H9 (cell line): ENCODE measurements at regions not wholly inside any gene's neighbourhood (a gene's known extent, or its start where the extent isn't known, plus 50 kb on each side); places are given as distances from the start of the nearest gene placed in this dataset.

Experiments
- DNase-seq: peaks from one replicate; pipeline ENCODE4 v3.0.0-alpha.2; 2017
- H2AFZ ChIP-seq: one replicate; pipeline ENCODE4 v1.6.1; 2013; ENCODE audit warnings: mild to moderate bottlenecking, low read length, control low read depth, moderate library complexity
- H2AK5ac ChIP-seq: 2 replicates; pipeline ENCODE4 v1.6.1; 2013; ENCODE audit warnings: low read length, control low read depth, mixed read lengths; ENCODE audit not compliant: insufficient read length
- H2BK120ac ChIP-seq: one replicate; pipeline ENCODE4 v1.6.1; 2013; ENCODE audit warnings: low read depth, mild to moderate bottlenecking, low read length, control low read depth, inconsistent platforms; ENCODE audit not compliant: poor library complexity, severe bottlenecking
- H2BK12ac ChIP-seq: 2 replicates; pipeline ENCODE4 v1.6.1; 2013; ENCODE audit warnings: low read length, control low read depth, mixed read lengths, low read depth; ENCODE audit not compliant: insufficient read length
- H2BK15ac ChIP-seq: 2 replicates; pipeline ENCODE4 v1.6.1; 2013; ENCODE audit warnings: low read depth, low read length, control low read depth
- H2BK20ac ChIP-seq: one replicate; pipeline ENCODE4 v1.6.1; 2013; ENCODE audit warnings: low read depth, mild to moderate bottlenecking, low read length, control low read depth, inconsistent platforms; ENCODE audit not compliant: poor library complexity, severe bottlenecking
- H2BK5ac ChIP-seq: 2 replicates; pipeline ENCODE4 v1.6.1; 2013; ENCODE audit warnings: low read length, control low read depth, mixed read lengths; ENCODE audit not compliant: insufficient read length
- H3K14ac ChIP-seq: 2 replicates; pipeline ENCODE4 v1.6.1; 2013; ENCODE audit warnings: low read length, control low read depth; ENCODE audit not compliant: insufficient read depth
- H3K18ac ChIP-seq: 2 replicates; pipeline ENCODE4 v1.6.1; 2013; ENCODE audit warnings: low read depth, mild to moderate bottlenecking, mixed read lengths, low read length, control low read depth; ENCODE audit not compliant: insufficient read length
- H3K23ac ChIP-seq: 2 replicates; pipeline ENCODE4 v1.6.1; 2013; ENCODE audit warnings: low read length, control low read depth, mixed read lengths, low read depth; ENCODE audit not compliant: insufficient read length
- H3K23me2 ChIP-seq: 2 replicates; pipeline ENCODE4 v1.6.1; 2013; ENCODE audit warnings: low read depth, mild to moderate bottlenecking, mixed read lengths, low read length, control low read depth; ENCODE audit not compliant: insufficient read length, poor library complexity, severe bottlenecking
- H3K27ac ChIP-seq: 2 replicates; pipeline ENCODE4 v1.5.1; 2013; ENCODE audit warnings: low read length, control low read depth, mixed read lengths, low read depth; ENCODE audit not compliant: insufficient read length
- H3K27me3 ChIP-seq: 2 replicates; pipeline ENCODE4 v1.6.1; 2013; ENCODE audit warnings: low read length, control low read depth, inconsistent platforms; ENCODE audit not compliant: insufficient read depth
- H3K4ac ChIP-seq: 2 replicates; pipeline ENCODE4 v1.6.1; 2013; ENCODE audit warnings: low read depth, mild to moderate bottlenecking, control low read depth, inconsistent platforms, low read length, moderate library complexity
- H3K4me1 ChIP-seq: 2 replicates; pipeline ENCODE4 v1.6.1; 2013; ENCODE audit warnings: low read length, control low read depth, inconsistent platforms; ENCODE audit not compliant: insufficient read depth
- H3K4me2 ChIP-seq: 2 replicates; pipeline ENCODE4 v1.6.1; 2013; ENCODE audit warnings: low read length, control low read depth, mixed read lengths; ENCODE audit not compliant: insufficient read length, insufficient read depth
- H3K56ac ChIP-seq: 2 replicates; pipeline ENCODE4 v1.6.1; 2013; ENCODE audit warnings: low read depth, mild to moderate bottlenecking, mixed read lengths, low read length, control low read depth; ENCODE audit not compliant: insufficient read length
- H3K79me1 ChIP-seq: 2 replicates; pipeline ENCODE4 v1.6.1; 2013; ENCODE audit warnings: low read depth, mild to moderate bottlenecking, moderate library complexity, low read length, control low read depth, inconsistent platforms; ENCODE audit not compliant: insufficient read depth, poor library complexity, severe bottlenecking
- H3K79me2 ChIP-seq: 2 replicates; pipeline ENCODE4 v1.6.1; 2013; ENCODE audit warnings: low read length, control low read depth, inconsistent platforms; ENCODE audit not compliant: insufficient read depth
- H3K9ac ChIP-seq: 2 replicates; pipeline ENCODE4 v1.6.1; 2013; ENCODE audit warnings: low read length, control low read depth, mixed read lengths; ENCODE audit not compliant: insufficient read length; ENCODE audit errors: extremely low read depth
- H3K9me3 ChIP-seq: one replicate; pipeline ENCODE4 v1.6.1; 2013; ENCODE audit warnings: low read depth, low read length, inconsistent platforms; ENCODE audit not compliant: control insufficient read depth
- H3T11ph ChIP-seq: one replicate; pipeline ENCODE4 v1.6.1; 2013; ENCODE audit warnings: mild to moderate bottlenecking, low read length, control low read depth, inconsistent platforms
- H4K20me1 ChIP-seq: one replicate; pipeline ENCODE4 v1.6.1; 2013; ENCODE audit not compliant: control insufficient read depth, insufficient read length, insufficient read depth
- H4K5ac ChIP-seq: 2 replicates; pipeline ENCODE4 v1.6.1; 2013; ENCODE audit warnings: low read depth, mild to moderate bottlenecking, mixed read lengths, low read length, control low read depth; ENCODE audit not compliant: insufficient read length
- H4K8ac ChIP-seq: replicated peaks from 2 replicates; pipeline ENCODE4 v1.6.1; 2013; ENCODE audit warnings: low read length, control low read depth, mixed read lengths, low read depth; ENCODE audit not compliant: insufficient read length
- H4K91ac ChIP-seq: 2 replicates; pipeline ENCODE4 v1.6.1; 2013; ENCODE audit warnings: low read depth, mild to moderate bottlenecking, moderate library complexity, mixed read lengths, low read length, control low read depth; ENCODE audit not compliant: insufficient read length
- H3K27ac Mint-ChIP-seq, 3 experiments: 2 replicates in 2 of 3; 3 replicates in 1 of 3; pipeline ENCODE4 v1.8.0; 2020 to 2021; ENCODE audit warnings: mixed read lengths in 3 of 3, mild to moderate bottlenecking in 1 of 3, moderate library complexity in 1 of 3
- H3K27me3 Mint-ChIP-seq: 2 replicates; pipeline ENCODE4 v1.8.0; 2021; ENCODE audit warnings: low read depth, mild to moderate bottlenecking, moderate library complexity, mixed read lengths
- H3K36me3 Mint-ChIP-seq, 3 experiments: 2 replicates in 2 of 3; 3 replicates in 1 of 3; pipeline ENCODE4 v1.8.0; 2020 to 2021; ENCODE audit warnings: low read depth in 3 of 3, mixed read lengths in 3 of 3; ENCODE audit not compliant: insufficient read depth in 1 of 3
- H3K4me1 Mint-ChIP-seq, 2 experiments: 2 replicates each; pipeline ENCODE4 v1.8.0; 2020; ENCODE audit warnings: mixed read lengths in 2 of 2
- H3K4me3 Mint-ChIP-seq, 2 experiments: 2 replicates in 1 of 2; 3 replicates in 1 of 2; pipeline ENCODE4 v1.8.0; 2020 to 2021; ENCODE audit warnings: mild to moderate bottlenecking in 2 of 2, mixed read lengths in 2 of 2, moderate library complexity in 1 of 2
- H3K9me3 Mint-ChIP-seq, 2 experiments: 2 replicates in 1 of 2; 3 replicates in 1 of 2; pipeline ENCODE4 v1.8.0; 2020; ENCODE audit warnings: mild to moderate bottlenecking in 2 of 2, mixed read lengths in 2 of 2, moderate library complexity in 1 of 2
- WGBS: extraction: QIAGEN DNeasy Blood & Tissue Kit; methylation state at CpG from one replicate; pipeline ENCODE4 v1.1.7; 2013; ENCODE audit warnings: missing lambda C conversion rate, low lambda C conversion rate, mixed read lengths; ENCODE audit not compliant: insufficient read length; ENCODE audit errors: extremely low coverage; 5-methylcytosine and 5-hydroxymethylcytosine counted together
- TF ChIP-seq, protein P1 (sequence below): fragments of 200-600 bp; sonication (generic); conservative IDR thresholded peaks from 3 replicates; pipeline ENCODE4 v1.8.0; 2021; ENCODE audit warnings: antibody characterized with exemption, mild to moderate bottlenecking

DNA sequence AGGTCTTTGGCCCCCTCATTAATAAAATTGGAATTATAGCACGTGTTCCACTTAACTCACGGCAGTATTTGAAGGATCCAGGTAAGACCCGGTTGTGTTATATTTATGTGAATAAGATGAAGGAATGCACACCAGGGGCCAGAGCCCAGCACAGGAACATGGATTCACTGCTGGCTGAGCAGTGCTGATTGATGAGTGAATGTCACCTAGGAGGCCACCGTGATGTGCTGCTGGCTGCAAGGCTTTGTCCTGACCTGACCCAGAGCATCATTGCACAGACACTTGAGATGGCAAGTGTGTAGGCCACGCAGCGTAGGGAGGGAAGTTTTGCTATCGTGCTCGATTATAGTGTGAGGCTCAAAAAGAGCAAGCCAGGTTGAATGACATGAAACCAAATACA, 350.7 kb upstream of the MGMT start:
- Histone ChIP-seq H3K56ac (no peak overlapping the region), H3K79me2 (no peaks in the 10 kb centered on the region), H2AK5ac (no peak overlapping the region), H3K14ac (no peak overlapping the region), H2BK20ac (no peak overlapping the region), H2BK12ac (no peak overlapping the region), H4K91ac (no peak overlapping the region), H3K9me3 (no peaks in the 10 kb centered on the region), H4K8ac (no peak overlapping the region), H3K23me2 (no peaks in the 10 kb centered on the region), H3K4me1 (no peaks in the 10 kb centered on the region), H3K4me2 (no peak overlapping the region), H2BK15ac (no peak overlapping the region), H3K79me1 (no peaks in the 10 kb centered on the region), H2BK5ac (no peak overlapping the region), H3T11ph (no peak overlapping the region), H3K18ac (no peak overlapping the region), H2AFZ (no peak overlapping the region), H4K5ac (no peak overlapping the region), H3K27me3 (no peaks in the 10 kb centered on the region), H3K23ac (no peak overlapping the region), H3K27ac (no peak overlapping the region), H3K9ac (no peak overlapping the region), H3K4ac (no peak overlapping the region), H2BK120ac (no peak overlapping the region), H4K20me1 (no peaks in the 10 kb centered on the region)
- DNase-seq: no peak
- Mint-ChIP-seq H3K27me3 (peaks cover 5% of the 10 kb centered on the region; the same call in 1 of the 2 replicates), H3K27ac (no peak overlapping the region), H3K4me1 (peaks cover 13 to 16% of the 10 kb centered on the region in 2 experiments), H3K4me3 (no peak overlapping the region), H3K36me3 (peaks cover 0 to 3% (median 0%) of the 10 kb centered on the region in 3 experiments; a peak in 2 of 7 replicates), H3K9me3 (no peaks in the 10 kb centered on the region)
- WGBS: no CpG with 5 or more reads among the region's 8 CpGs
- TF ChIP-seq, protein P1, sequence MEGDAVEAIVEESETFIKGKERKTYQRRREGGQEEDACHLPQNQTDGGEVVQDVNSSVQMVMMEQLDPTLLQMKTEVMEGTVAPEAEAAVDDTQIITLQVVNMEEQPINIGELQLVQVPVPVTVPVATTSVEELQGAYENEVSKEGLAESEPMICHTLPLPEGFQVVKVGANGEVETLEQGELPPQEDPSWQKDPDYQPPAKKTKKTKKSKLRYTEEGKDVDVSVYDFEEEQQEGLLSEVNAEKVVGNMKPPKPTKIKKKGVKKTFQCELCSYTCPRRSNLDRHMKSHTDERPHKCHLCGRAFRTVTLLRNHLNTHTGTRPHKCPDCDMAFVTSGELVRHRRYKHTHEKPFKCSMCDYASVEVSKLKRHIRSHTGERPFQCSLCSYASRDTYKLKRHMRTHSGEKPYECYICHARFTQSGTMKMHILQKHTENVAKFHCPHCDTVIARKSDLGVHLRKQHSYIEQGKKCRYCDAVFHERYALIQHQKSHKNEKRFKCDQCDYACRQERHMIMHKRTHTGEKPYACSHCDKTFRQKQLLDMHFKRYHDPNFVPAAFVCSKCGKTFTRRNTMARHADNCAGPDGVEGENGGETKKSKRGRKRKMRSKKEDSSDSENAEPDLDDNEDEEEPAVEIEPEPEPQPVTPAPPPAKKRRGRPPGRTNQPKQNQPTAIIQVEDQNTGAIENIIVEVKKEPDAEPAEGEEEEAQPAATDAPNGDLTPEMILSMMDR: no peak
